PFSK-1 (cell line): ENCODE measurements at regions not wholly inside any gene's neighbourhood (a gene's known extent, or its start where the extent isn't known, plus 50 kb on each side); places are given as distances from the start of the nearest gene placed in this dataset.

ENCODE experiments used
- FOXP2 ChIP-seq: optimal IDR thresholded peaks from 2 replicates; pipeline ENCODE3; 2011; ENCODE audit warnings: borderline replicate concordance, control low read depth, inconsistent platforms; ENCODE audit not compliant: insufficient read depth; ENCODE audit errors: extremely low read length, extremely low read depth
- POLR2AphosphoS5 ChIP-seq: IDR thresholded peaks from 2 replicates; pipeline ENCODE4 v1.6.1; 2012; ENCODE audit warnings: low read depth, mild to moderate bottlenecking, control low read depth, low read length, moderate library complexity
- REST ChIP-seq, 2 experiments: IDR thresholded peaks; 2 replicates each; pipeline versions ENCODE4 v1.6.1 to v1.8.0; 2011 to 2012; ENCODE audit warnings: low read depth in 2 of 2, low read length in 2 of 2, control low read depth in 1 of 2, inconsistent platforms in 1 of 2, mild to moderate bottlenecking in 1 of 2, moderate library complexity in 1 of 2; ENCODE audit not compliant: insufficient read depth in 1 of 2
- SIN3A ChIP-seq: IDR thresholded peaks from 2 replicates; pipeline ENCODE4 v1.6.1; 2012; ENCODE audit warnings: mild to moderate bottlenecking, low read length, moderate library complexity, borderline replicate concordance; ENCODE audit not compliant: insufficient read depth
- TAF1 ChIP-seq: IDR thresholded peaks from 2 replicates; pipeline ENCODE4 v1.6.1; 2012; ENCODE audit warnings: low read length, control low read depth, borderline replicate concordance; ENCODE audit not compliant: insufficient read depth

GRCh38 chr12:42922505-42922850 is 332.9 kb upstream of the PRICKLE1 start:
- TF ChIP-seq FOXP2 (no peak), POLR2AphosphoS5 (no peak), SIN3A (no peak), TAF1 (no peak), REST (IDR thresholded peaks at IDR 0.05; ENCODE audit: insufficient read depth in 1 of 2, low read depth in 2 of 2, low read length in 2 of 2) (no peak)

GRCh38 chr12:42921741-42922504 is 332.4 kb upstream of the PRICKLE1 start:
- TF ChIP-seq SIN3A: no peak
- TF ChIP-seq FOXP2: no peak
- TF ChIP-seq POLR2AphosphoS5: no peak
- no peak for TF ChIP-seq REST (IDR thresholded peaks at IDR 0.05; ENCODE audit: insufficient read depth in 1 of 2, low read depth in 2 of 2, low read length in 2 of 2)
- TF ChIP-seq TAF1: no peak

DNA sequence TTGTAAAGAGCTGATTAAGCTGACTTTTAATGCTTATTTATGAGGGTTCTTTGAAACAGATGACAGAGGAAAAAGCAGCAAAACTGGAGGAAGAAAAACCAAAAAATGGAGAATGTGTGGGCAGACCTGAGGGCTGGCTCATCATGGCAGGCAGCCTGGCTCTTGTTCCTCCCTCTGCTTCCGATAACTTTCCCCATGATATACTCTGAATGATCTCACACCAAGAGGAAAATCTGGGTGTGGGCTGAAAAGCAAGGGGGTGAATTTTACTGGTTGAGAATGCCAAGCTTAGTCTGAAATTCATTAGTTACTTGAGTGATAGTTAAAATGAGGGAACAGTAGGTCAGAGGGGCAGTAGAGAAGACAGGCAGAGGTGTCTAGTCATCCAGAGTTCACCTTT is 330.1 kb upstream of the PRICKLE1 start:
- no peak for TF ChIP-seq SIN3A

- TF ChIP-seq POLR2AphosphoS5 (no peak), TAF1 (no peak), REST (IDR thresholded peaks at IDR 0.05; ENCODE audit: insufficient read depth in 1 of 2, low read depth in 2 of 2, low read length in 2 of 2) (no peak), FOXP2 (no peak), SIN3A (no peak)
Measured at GRCh38 chr12:42918443-42918842, 328.9 kb upstream of the PRICKLE1 start.

- TF ChIP-seq REST (IDR thresholded peaks at IDR 0.05; ENCODE audit: insufficient read depth in 1 of 2, low read depth in 2 of 2, low read length in 2 of 2) (no peak), TAF1 (no peak), FOXP2 (no peak), SIN3A (no peak), POLR2AphosphoS5 (no peak)
Measured at GRCh38 chr12:42916143-42916542, 326.6 kb upstream of the PRICKLE1 start.
